ENCODE measurements at regions not wholly inside any gene's neighbourhood (a gene's known extent, or its start where the extent isn't known, plus 50 kb on each side); places are given as distances from the start of the nearest gene placed in this dataset.

GRCh38 chr13:39943711-39944110, 288.2 kb downstream of the COG6 start:
- TF ChIP-seq CTCF (conservative IDR thresholded peaks at IDR 0.05) (no peak), ZFX (IDR thresholded peaks at IDR 0.05) (no peak)

All from C4-2B (cell line).